IPS-18c (cell line): ENCODE measurements at regions not wholly inside any gene's neighbourhood (a gene's known extent, or its start where the extent isn't known, plus 50 kb on each side); places are given as distances from the start of the nearest gene placed in this dataset.
"Not testable (repeated sequence)": the region's sequence is repeated elsewhere in the genome, so short reads cannot be mapped to it uniquely, and the experiment has no call there.

Source experiments
- H3K4me3 ChIP-seq: 2 replicates; pipeline ENCODE4 v1.7.0; 2013; ENCODE audit warnings: low read depth, mild to moderate bottlenecking, low read length, moderate library complexity; ENCODE audit not compliant: insufficient read depth
- H3K9me3 ChIP-seq: one replicate; pipeline ENCODE4 v1.6.1; 2013; ENCODE audit warnings: mild to moderate bottlenecking, low read length, moderate library complexity; ENCODE audit not compliant: control insufficient read depth, insufficient read depth

DNA sequence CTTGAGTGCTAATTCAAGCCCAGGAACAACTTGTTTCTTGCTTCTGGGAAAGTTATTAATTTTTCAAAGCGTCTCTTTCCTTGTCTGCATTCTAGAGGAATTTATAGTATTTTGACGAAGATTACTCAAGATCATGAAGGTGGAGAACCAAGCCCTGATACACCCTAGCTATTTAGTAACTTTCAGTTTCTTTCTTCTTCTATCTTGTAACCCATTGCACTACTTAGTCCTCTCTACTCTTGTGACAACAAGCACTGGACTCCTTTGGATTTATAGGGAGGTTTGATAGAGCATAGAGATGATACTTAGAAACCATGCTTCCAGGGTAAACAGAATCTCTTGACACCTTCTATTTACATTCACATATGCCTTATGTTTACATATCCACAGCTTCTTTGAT lies 203.3 kb upstream of the GRM7 start:
- H3K9me3 ChIP-seq: peaks cover 2% of the 10 kb centered on the region
- H3K4me3 ChIP-seq: no peak overlapping the region

DNA sequence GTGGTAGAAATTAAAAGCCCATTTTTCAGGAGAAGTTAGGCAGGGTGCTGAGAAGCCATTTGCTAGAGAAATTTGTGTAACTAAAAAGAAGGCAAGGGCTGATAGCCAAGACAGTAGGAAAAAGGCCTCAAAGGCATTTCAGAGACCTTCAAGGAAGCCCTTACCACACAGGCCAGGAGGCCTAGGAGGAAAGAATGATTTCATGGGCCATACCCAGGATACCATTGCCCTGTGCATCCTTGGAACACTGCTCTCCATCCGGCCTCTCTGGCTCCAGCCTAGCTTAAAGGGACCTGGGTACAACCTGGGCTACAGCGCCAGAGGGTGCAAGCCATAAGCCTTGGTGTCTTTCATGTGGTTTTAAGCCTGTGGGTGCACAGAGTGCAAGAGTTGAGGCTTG lies 193.6 kb upstream of the GRM7 start:
- Histone ChIP-seq H3K9me3 (peaks cover 12% of the 10 kb centered on the region), H3K4me3 (no peak overlapping the region)

DNA sequence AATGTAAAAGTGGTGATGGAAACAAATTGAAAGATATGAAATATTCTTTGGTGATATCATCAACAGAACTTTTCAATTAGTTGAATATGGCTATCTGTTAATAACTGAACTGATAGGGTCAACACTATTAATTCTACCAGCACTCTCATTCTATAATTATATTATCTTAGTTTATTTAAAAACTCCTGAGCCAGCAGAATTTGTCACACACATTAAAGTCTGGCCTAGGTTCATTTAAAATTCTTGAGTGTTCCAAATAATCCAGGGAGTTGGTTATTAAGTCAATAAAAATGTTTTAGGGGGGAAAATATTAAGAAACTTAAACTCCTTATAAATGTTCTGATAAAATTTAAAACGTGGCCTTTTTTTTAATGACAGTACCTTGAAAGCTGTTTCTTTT lies 189.6 kb upstream of the GRM7 start:
- peaks cover 10% of the 10 kb centered on the region for H3K9me3 ChIP-seq
- no peak overlapping the region for H3K4me3 ChIP-seq

DNA sequence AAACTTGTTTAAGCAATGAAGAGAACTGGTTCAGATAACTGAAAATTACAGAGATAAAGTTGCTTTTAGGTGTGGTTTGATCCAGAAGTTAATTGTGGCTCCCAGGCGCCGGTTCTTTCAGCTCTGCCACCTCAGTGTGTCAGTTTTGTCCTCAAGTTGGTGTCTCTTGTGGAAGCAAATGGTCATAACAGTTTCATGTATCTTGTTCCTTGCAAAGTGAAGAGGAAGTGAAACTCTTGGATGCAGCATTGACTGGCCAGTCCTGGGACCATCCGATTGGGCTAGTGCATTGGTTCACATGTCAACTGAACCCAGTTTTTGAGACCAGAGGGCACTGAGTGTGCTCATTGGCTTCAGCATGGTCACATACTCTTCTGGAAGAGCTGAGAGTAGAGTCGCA lies 181.4 kb upstream of the GRM7 start:
- no peak overlapping the region for H3K4me3 ChIP-seq
- H3K9me3 ChIP-seq: no peaks in the 10 kb centered on the region

- Histone ChIP-seq H3K4me3 (no peak overlapping the region), H3K9me3 (no peaks in the 10 kb centered on the region)
Measured at GRCh38 chr3:6680119-6680806, 180.7 kb upstream of the GRM7 start.

- H3K9me3 ChIP-seq: no peaks in the 10 kb centered on the region
- H3K4me3 ChIP-seq: no peak overlapping the region
Measured at GRCh38 chr3:6697285-6697684, 163.6 kb upstream of the GRM7 start.

- H3K9me3 ChIP-seq: no peaks in the 10 kb centered on the region
- no peak overlapping the region for H3K4me3 ChIP-seq
Measured at GRCh38 chr3:6697722-6698121, 163.2 kb upstream of the GRM7 start.

GRCh38 chr3:6704817-6705216 lies 156.1 kb upstream of the GRM7 start:
- H3K4me3 ChIP-seq, H3K9me3 ChIP-seq: not testable (repeated sequence)

DNA sequence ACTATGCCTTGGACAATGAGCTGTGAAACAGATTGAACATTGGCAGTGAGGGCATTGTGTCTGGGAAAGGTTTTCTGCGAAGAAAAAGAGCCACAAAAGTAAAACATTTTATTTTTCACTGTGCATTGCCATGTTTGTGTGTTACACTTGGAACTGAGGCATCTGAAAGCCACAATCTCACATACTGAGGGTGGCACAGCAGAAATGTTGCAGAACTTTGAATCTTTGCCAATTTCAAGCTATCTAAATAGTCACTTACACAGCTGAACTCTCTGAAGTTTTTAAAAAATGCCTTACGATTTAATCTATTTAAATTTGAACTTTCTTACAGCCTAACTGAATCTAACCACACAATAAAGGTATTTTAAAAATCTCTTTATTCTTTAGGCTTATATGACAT lies 154.1 kb upstream of the GRM7 start:
- Histone ChIP-seq H3K4me3 (no peak overlapping the region), H3K9me3 (no peaks in the 10 kb centered on the region)

- H3K9me3 ChIP-seq: no peaks in the 10 kb centered on the region
Measured at GRCh38 chr3:6709178-6709577, 151.7 kb upstream of the GRM7 start.

DNA sequence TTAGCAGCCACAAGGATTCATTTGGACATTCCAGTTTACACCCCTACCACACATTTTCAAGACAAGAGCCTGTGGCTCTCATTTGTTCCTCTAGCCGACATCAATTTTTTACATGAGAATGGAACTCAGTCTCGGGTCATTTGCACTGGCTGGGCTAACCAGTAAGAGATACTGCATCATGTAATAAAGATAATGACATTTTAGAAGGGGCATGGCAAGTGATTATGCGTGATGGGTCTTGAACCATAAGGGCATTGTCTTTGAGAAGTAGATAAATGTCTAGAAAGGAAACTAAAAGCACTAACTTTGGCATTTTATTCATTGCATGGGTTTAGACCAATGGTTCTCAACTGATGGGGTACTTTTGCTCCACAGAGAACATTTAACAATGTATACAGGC lies 146.0 kb upstream of the GRM7 start:
- H3K9me3 ChIP-seq: no peaks in the 10 kb centered on the region

More at GRCh38 chr3:6709178-6709577, 151.7 kb upstream of the GRM7 start:
- H3K4me3 ChIP-seq: no peak overlapping the region

DNA sequence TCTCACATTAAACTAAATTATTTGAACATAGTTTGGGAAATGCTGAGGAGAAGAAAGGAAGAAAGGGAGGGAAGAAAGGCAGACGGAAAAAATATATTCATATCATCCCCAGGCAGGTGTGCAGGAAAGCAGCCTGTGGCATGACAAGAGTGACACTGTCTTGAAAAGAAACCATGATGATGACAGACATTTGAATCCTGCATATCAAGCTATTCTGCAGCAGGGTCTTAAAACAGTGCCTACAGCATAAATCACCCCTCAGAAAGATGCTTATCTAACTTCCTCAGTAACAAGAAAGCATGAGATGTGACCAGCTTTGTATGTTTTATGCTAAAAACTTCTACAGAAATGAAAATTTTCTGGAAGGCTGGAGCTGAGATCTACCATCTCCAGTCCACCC lies 144.5 kb upstream of the GRM7 start:
- H3K4me3 ChIP-seq: no peak overlapping the region
- no peaks in the 10 kb centered on the region for H3K9me3 ChIP-seq

More for the DNA sequence above, 146.0 kb upstream of the GRM7 start:
- H3K4me3 ChIP-seq: no peak overlapping the region

DNA sequence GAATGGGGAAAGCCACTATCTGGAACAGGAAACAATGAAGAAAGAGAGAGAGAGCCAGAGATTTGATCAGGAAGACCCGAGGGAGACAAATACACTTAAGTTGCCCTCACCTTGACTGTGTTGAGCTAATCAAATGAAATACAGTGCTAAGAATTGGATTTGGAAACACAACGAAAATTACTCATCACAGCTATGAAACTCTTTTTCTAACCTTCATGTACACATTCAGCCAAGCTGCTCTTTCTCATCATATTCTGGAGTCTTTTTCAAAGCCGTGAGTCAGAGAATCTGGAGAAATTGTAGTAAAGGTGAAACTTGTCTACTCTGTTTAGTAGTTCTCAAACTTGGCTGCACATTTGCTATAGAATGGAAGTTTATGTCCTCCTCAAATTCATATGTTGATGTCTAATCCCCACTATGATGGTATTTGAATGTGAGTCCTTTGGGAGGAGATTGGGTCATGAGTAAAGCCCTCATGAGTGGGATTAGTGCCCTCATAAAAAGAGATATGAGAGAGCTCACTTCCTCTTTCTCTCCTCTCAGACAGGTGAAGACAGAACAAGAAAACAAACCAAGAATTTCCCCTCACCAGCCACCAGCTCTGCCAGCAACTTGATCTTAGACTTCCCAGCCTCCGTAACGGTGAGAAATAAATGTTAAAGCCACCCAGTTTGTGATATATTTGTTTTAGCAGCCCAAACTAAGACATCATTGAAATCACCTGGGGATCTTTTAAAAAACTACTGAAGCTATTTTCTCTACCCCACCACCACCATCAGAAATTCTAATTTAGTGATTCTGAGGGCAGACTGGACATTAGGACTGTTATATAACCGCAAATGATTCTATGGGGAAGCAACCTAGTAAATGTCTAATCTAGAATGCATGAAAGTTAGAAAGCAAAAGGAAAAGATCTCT lies 143.6 kb upstream of the GRM7 start:
- H3K9me3 ChIP-seq: no peaks in the 10 kb centered on the region
- H3K4me3 ChIP-seq: no peak overlapping the region

DNA sequence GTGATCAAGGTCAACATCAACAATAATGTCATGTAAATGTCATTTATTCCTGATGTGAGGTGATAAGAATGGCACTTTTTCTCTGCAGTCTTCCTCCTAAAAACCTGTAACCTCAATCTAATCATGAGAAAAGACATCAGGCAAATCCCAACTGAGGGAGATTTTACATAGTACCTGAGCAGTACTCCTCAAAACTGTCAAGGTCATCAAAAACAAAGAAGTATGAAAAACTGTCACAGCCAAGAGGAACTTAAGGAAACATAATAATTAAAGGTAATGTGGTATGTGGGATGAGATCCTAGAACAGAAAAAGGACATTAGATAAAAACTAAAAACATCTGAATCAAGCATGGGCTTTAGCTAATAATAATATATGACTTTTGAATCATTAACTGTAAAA lies 140.9 kb upstream of the GRM7 start:
- Histone ChIP-seq H3K9me3 (no peaks in the 10 kb centered on the region), H3K4me3 (no peak overlapping the region)

- H3K4me3 ChIP-seq: no peak overlapping the region
- no peaks in the 10 kb centered on the region for H3K9me3 ChIP-seq
Measured at GRCh38 chr3:6721491-6721890, 139.4 kb upstream of the GRM7 start.

GRCh38 chr3:6723205-6723604 lies 137.7 kb upstream of the GRM7 start:
- H3K4me3 ChIP-seq: no peak overlapping the region
- H3K9me3 ChIP-seq: no peaks in the 10 kb centered on the region

DNA sequence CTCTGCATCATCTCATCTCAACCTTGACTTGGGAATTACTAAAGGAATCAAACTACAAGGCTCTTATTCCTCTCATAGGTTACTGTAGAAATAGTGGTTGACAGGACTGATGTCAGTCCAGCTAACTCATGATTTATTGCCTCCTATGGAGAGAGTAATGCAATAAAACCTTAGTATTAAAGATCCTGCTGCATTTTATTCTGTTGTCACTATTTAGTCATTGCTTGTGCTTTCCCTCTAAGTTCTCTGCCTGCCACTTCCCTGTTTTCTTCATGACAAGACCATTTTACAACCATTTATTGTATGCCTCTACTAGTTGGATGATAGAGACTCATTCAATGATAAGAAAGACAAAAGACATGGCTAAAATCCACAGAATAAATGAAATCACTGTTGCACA lies 134.1 kb upstream of the GRM7 start:
- no peak overlapping the region for H3K4me3 ChIP-seq

GRCh38 chr3:6732807-6733206 lies 128.1 kb upstream of the GRM7 start:
- no peak overlapping the region for H3K4me3 ChIP-seq
- H3K9me3 ChIP-seq: no peaks in the 10 kb centered on the region

More for the DNA sequence above, 134.1 kb upstream of the GRM7 start:
- no peaks in the 10 kb centered on the region for H3K9me3 ChIP-seq
